Keratinocyte (primary cell): ENCODE measurements at regions not wholly inside any gene's neighbourhood (a gene's known extent, or its start where the extent isn't known, plus 50 kb on each side); places are given as distances from the start of the nearest gene placed in this dataset.

Experiments used
- CTCF ChIP-seq, 3 experiments: IDR thresholded peaks in 1 of 3; conservative IDR thresholded peaks in 1 of 3; optimal IDR thresholded peaks in 1 of 3; 2 replicates in 2 of 3; 3 replicates in 1 of 3; pipeline versions ENCODE3 to v1.5.1; 2011; ENCODE audit warnings: low read length in 3 of 3, mild to moderate bottlenecking in 3 of 3, moderate library complexity in 2 of 3, control low read depth in 1 of 3, inconsistent platforms in 1 of 3; ENCODE audit not compliant: insufficient read depth in 2 of 3; ENCODE audit errors: extremely low read depth in 1 of 3
- EZH2 ChIP-seq: IDR thresholded peaks from one replicate; pipeline ENCODE4 v1.6.1; 2012; ENCODE audit warnings: inconsistent platforms, mild to moderate bottlenecking, low read length, moderate library complexity

- TF ChIP-seq CTCF (optimal IDR thresholded peaks at IDR 0.05 in 1 of 3, IDR thresholded peaks at IDR 0.05 in 1 of 3, conservative IDR thresholded peaks at IDR 0.05 in 1 of 3; ENCODE audit: extremely low read depth in 1 of 3, insufficient read depth in 2 of 3, low read length in 3 of 3) (no peak), EZH2 (no peak)
Observed at GRCh38 chr2:10220045-10220901, 82.4 kb upstream of the HPCAL1 start.
